A673 (cell line): ENCODE measurements at regions not wholly inside any gene's neighbourhood (a gene's known extent, or its start where the extent isn't known, plus 50 kb on each side); places are given as distances from the start of the nearest gene placed in this dataset.

Experiments
- BruUV-seq: library from RNA; stranded (reverse); fragments of 400-500 nt; replicated peaks from 2 replicates; lab custom pipeline; 2021; lab: Mats Ljungman, UMichigan
- CTCF ChIA-PET: fragments of 300-600 bp; sonication (Branson Sonifier 250); formaldehyde crosslinking; loops from one replicate; lab custom pipeline; 2022; ENCODE audit warnings: antibody characterized with exemption; lab: Charles Lee
- POLR2A ChIA-PET: fragments of 300-600 bp; sonication (Branson Sonifier 250); formaldehyde crosslinking; loops from one replicate; lab custom pipeline; 2022; ENCODE audit warnings: antibody characterized with exemption; ENCODE audit not compliant: low non-redundant PET; lab: Charles Lee
- DNase-seq: peaks from one replicate; pipeline ENCODE4 v3.0.0-alpha.2; 2015; ENCODE audit warnings: low spot score
- H3K27ac ChIP-seq: fragments of 200-600 bp; sonication (generic); 2 replicates; pipeline ENCODE4 v1.5.1; 2016; ENCODE audit warnings: mixed run types, low read depth, mild to moderate bottlenecking, mixed read lengths, antibody characterized with exemption, low read length; ENCODE audit not compliant: poor library complexity, severe bottlenecking
- H3K27me3 ChIP-seq: fragments of 200-600 bp; sonication (generic); replicated peaks from 2 replicates; pipeline ENCODE4 v1.6.1; 2017; ENCODE audit warnings: mixed run types, low read depth, mild to moderate bottlenecking, mixed read lengths, antibody characterized with exemption, low read length; ENCODE audit not compliant: insufficient read depth, poor library complexity
- H3K36me3 ChIP-seq: fragments of 200-600 bp; sonication (generic); 2 replicates; pipeline ENCODE4 v1.6.1; 2016; ENCODE audit warnings: mixed run types, mild to moderate bottlenecking, mixed read lengths, antibody characterized with exemption, low read length; ENCODE audit not compliant: insufficient read depth, poor library complexity, severe bottlenecking
- H3K4me1 ChIP-seq: fragments of 200-600 bp; sonication (generic); 2 replicates; pipeline ENCODE4 v1.6.1; 2017; ENCODE audit warnings: mixed run types, mild to moderate bottlenecking, mixed read lengths, antibody characterized with exemption, low read length; ENCODE audit not compliant: insufficient read depth, poor library complexity, severe bottlenecking
- H3K4me3 ChIP-seq: fragments of 200-600 bp; sonication (generic); 2 replicates; pipeline ENCODE4 v1.5.1; 2016; ENCODE audit warnings: low read depth, mixed run types, mild to moderate bottlenecking, mixed read lengths, low read length; ENCODE audit not compliant: poor library complexity, severe bottlenecking
- H3K9me3 ChIP-seq: fragments of 200-600 bp; sonication (generic); 2 replicates; pipeline ENCODE4 v1.6.1; 2016; ENCODE audit warnings: mixed run types, low read depth, mild to moderate bottlenecking, mixed read lengths, antibody characterized with exemption, low read length; ENCODE audit not compliant: poor library complexity, severe bottlenecking
- CTCF ChIP-seq: fragments of 300-800, 200-600 bp; sonication (generic); conservative IDR thresholded peaks from 2 replicates; pipeline ENCODE4 v1.5.1; 2017; ENCODE audit warnings: low read depth, mild to moderate bottlenecking, antibody characterized with exemption, low read length, moderate library complexity, mixed read lengths
- EZH2 ChIP-seq: fragments of 200-600 bp; sonication (generic); IDR thresholded peaks from 2 replicates; pipeline ENCODE4 v1.6.1; 2017; ENCODE audit warnings: borderline replicate concordance, low read depth, mild to moderate bottlenecking, mixed read lengths, antibody characterized with exemption, low read length; ENCODE audit not compliant: poor library complexity, severe bottlenecking
- intact Hi-C: fragments of 100-400 bp; cut with micrococcal nuclease; formaldehyde crosslinking; loops from one replicate; pipeline ENCODE4 v1.10.0; 2022; ENCODE audit not compliant: unreplicated experiment

GRCh38 chr5:29770936-29771335 is 1422.5 kb upstream of the CDH6 start:
- no peaks in the 10 kb centered on the region for H3K4me1 ChIP-seq
- DNase-seq: no peak
- TF ChIP-seq EZH2 (no peak), CTCF (no peak)
- H3K27ac ChIP-seq: no peak overlapping the region
- ChIA-PET CTCF (no interaction called here), POLR2A (no interaction called here)
- no TSS peak for BruUV-seq
- no peak overlapping the region for H3K4me3 ChIP-seq
- intact Hi-C loops: no loop called here
- no peaks in the 10 kb centered on the region for H3K9me3 ChIP-seq
- no peaks in the 10 kb centered on the region for H3K27me3 ChIP-seq
- H3K36me3 ChIP-seq: no peaks in the 10 kb centered on the region

DNA sequence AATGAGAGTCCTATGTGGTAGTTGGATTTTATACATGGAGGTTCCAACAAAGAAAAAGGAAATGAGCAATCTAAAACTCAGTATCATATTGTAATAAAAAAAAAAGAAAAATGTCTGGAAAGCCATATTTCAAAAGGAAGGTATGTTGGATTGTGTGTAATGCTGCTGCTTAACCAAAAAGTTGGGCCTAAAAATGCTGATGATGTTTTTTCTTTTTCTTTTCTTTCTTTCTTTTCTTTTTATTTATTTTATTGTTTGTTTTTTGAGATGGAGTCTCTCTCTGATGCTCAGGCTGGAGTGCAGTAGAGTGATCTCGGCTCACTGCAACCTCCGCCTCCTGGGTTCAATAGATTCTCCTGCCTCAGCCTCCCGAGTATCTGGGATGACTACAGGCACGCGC is 1424.0 kb upstream of the CDH6 start:
- Histone ChIP-seq H3K27me3 (no peaks in the 10 kb centered on the region), H3K4me1 (no peaks in the 10 kb centered on the region), H3K27ac (no peak overlapping the region), H3K9me3 (no peaks in the 10 kb centered on the region), H3K4me3 (no peak overlapping the region), H3K36me3 (no peaks in the 10 kb centered on the region)
- intact Hi-C loops: no loop called here
- POLR2A ChIA-PET: no interaction called here
- CTCF ChIA-PET: no interaction called here
- no peak for DNase-seq
- TF ChIP-seq EZH2 (no peak), CTCF (no peak)
- no TSS peak for BruUV-seq

DNA sequence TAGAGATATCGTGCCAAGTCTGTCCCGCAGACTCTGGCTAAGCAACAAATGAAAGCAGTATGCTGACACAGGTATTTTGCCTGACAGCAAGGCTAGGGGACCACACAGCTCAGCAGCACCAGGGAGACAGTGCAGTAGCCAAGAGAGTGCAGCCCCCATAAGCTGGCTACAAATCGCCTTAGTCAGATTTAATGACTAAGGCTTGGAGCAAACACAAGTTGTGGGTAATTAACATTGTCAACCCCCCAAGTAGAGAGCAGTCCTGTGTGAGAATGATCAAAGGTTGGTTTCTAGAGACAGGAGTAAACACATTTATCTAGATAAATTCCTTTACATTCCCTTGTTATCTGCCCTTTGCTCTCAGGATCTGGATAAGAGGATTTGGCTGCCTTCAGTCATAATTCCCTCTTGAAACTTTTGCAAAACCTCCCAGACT is 1434.5 kb upstream of the CDH6 start:
- intact Hi-C loops: no loop called here
- H3K4me1 ChIP-seq: no peaks in the 10 kb centered on the region
- ChIA-PET CTCF (no interaction called here), POLR2A (no interaction called here)
- H3K4me3 ChIP-seq: no peak overlapping the region
- BruUV-seq: no TSS peak
- peak; percentile 1 for DNase-seq
- no peaks in the 10 kb centered on the region for H3K9me3 ChIP-seq
- no peak overlapping the region for H3K27ac ChIP-seq
- no peaks in the 10 kb centered on the region for H3K36me3 ChIP-seq
- TF ChIP-seq EZH2 (no peak), CTCF (no peak)
- H3K27me3 ChIP-seq: no peaks in the 10 kb centered on the region
